Peyer's patch (tissue), 4 donors: ENCODE measurements at regions not wholly inside any gene's neighbourhood (a gene's known extent, or its start where the extent isn't known, plus 50 kb on each side); places are given as distances from the start of the nearest gene placed in this dataset.

Experiments
- DNase-seq, 3 donors: peaks; one replicate each; pipeline ENCODE4 v3.0.0-alpha.2; 2017 to 2019
- H3K27ac ChIP-seq, 4 donors: fragments of 200-600 bp; sonication (generic); one replicate each; pipeline ENCODE4 v1.5.1; 2016 to 2019
- H3K27me3 ChIP-seq, 2 donors: fragments of 200-600 bp; sonication (generic); one replicate each; pipeline ENCODE4 v1.5.1; 2019
- H3K36me3 ChIP-seq, 3 donors: fragments of 200-600 bp; sonication (generic); one replicate each; pipeline ENCODE4 v1.5.1; 2016 to 2019
- H3K4me1 ChIP-seq, 4 donors: fragments of 200-600 bp; sonication (generic); one replicate each; pipeline ENCODE4 v1.5.1; 2016 to 2019
- H3K4me3 ChIP-seq, 4 donors: fragments of 200-600 bp; sonication (generic); 1 replicate in 3 of 4; 2 replicates in 1 of 4; pipeline ENCODE4 v1.5.1; 2016 to 2019; ENCODE audit warnings: mild to moderate bottlenecking in 1 of 4
- H3K9me3 ChIP-seq, 4 donors: fragments of 200-600 bp; sonication (generic); one replicate each; pipeline ENCODE4 v1.5.1; 2016 to 2019; ENCODE audit warnings: mild to moderate bottlenecking in 1 of 4
- POLR2A ChIP-seq, 2 donors: fragments of 450-650 bp; IDR thresholded peaks; one replicate each; pipeline ENCODE4 v1.5.1; 2017; ENCODE audit warnings: antibody characterized with exemption in 2 of 2, mild to moderate bottlenecking in 2 of 2, moderate library complexity in 2 of 2
- TF ChIP-seq, protein P1 (sequence below), 6 experiments: fragments of 450-650 bp in 4 of 6; fragments of 200-600 bp in 2 of 6; sonication (generic) in 1 of 6; IDR thresholded peaks; one replicate each; pipeline ENCODE4 v1.5.1; 2017 to 2019; ENCODE audit warnings: antibody characterized with exemption in 6 of 6, mild to moderate bottlenecking in 3 of 6, moderate library complexity in 1 of 6

DNA sequence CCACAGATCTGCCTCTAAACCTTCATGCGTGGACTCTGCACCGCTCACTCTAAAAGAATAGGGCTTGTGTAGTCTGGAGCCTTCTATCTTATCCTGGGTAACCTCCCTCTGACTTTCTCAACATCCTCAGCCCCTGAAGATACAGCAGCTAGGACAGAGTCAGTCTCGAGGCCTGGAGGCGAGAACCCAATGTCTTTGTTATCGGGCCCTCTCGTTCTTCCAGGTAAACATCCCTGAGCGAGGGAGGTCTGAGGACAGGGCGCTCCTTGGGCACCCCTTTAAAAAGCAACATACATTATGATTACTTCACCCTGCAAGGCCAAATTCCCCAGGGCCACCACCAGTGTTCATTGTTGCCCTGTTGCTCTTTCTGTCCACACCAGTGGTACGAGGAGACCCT lies 75.4 kb upstream of the PRNP start:
- H3K4me1 ChIP-seq: no peaks in the 10 kb centered on the region
- H3K9me3 ChIP-seq: no peaks in the 10 kb centered on the region
- no peaks in the 10 kb centered on the region for H3K27me3 ChIP-seq
- H3K36me3 ChIP-seq: no peaks in the 10 kb centered on the region
- H3K27ac ChIP-seq: no peak overlapping the region
- no peak for TF ChIP-seq POLR2A (IDR thresholded peaks at IDR 0.05)
- TF ChIP-seq, protein P1, sequence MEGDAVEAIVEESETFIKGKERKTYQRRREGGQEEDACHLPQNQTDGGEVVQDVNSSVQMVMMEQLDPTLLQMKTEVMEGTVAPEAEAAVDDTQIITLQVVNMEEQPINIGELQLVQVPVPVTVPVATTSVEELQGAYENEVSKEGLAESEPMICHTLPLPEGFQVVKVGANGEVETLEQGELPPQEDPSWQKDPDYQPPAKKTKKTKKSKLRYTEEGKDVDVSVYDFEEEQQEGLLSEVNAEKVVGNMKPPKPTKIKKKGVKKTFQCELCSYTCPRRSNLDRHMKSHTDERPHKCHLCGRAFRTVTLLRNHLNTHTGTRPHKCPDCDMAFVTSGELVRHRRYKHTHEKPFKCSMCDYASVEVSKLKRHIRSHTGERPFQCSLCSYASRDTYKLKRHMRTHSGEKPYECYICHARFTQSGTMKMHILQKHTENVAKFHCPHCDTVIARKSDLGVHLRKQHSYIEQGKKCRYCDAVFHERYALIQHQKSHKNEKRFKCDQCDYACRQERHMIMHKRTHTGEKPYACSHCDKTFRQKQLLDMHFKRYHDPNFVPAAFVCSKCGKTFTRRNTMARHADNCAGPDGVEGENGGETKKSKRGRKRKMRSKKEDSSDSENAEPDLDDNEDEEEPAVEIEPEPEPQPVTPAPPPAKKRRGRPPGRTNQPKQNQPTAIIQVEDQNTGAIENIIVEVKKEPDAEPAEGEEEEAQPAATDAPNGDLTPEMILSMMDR (IDR thresholded peaks at IDR 0.05): no peak
- no peak overlapping the region for H3K4me3 ChIP-seq
- DNase-seq: no peak

DNA sequence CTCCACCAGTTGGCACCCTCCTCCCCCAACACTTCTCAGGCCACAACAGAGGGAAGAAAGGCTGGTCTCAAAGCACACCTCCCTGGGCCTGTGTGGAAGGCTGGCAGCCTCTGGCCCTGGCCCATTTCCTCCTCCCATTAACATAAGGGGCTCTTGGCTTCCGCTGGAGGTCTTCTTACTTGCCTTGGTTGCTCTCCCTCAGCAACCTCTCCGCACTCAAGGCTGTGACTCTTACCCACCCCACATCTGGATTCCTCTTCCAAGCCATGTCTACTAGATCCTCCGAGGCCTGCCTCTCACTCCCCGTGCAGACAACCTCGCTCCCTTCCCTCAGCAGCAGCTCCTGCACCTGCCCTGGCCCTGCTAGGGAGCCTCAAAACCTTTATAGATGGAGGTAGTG lies 76.7 kb upstream of the PRNP start:
- Histone ChIP-seq H3K9me3 (no peaks in the 10 kb centered on the region), H3K36me3 (no peaks in the 10 kb centered on the region), H3K27me3 (no peaks in the 10 kb centered on the region), H3K4me1 (peaks cover 0 to 2% (median 0%) of the 10 kb centered on the region in 4 donors), H3K4me3 (no peak overlapping the region), H3K27ac (no peak overlapping the region)
- no peak for DNase-seq
- TF ChIP-seq, protein P1 (IDR thresholded peaks at IDR 0.05): no peak
- TF ChIP-seq POLR2A (IDR thresholded peaks at IDR 0.05): no peak

DNA sequence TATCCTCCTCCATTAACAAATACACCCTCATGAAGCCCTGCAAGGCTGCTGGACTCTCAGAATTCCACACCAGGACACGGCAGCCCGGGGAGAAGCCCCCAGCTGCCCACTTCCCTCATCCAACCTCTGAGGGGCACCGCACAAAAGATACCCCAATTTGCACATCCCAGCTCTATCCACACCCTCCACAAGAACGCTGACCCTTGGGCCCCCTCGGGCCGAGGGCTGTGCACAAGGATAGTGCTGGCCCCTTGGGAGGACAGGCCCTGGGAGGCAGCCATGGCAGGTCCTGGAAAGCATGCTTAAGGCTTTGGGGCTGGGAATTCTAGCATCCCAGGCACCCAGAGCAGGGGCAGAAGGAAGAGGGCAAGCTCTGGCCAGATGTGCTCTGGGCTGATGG lies 77.4 kb upstream of the PRNP start:
- Histone ChIP-seq H3K36me3 (no peaks in the 10 kb centered on the region), H3K27ac (no peak overlapping the region), H3K4me3 (no peak overlapping the region), H3K9me3 (no peaks in the 10 kb centered on the region), H3K4me1 (peaks cover 0 to 8% (median 0%) of the 10 kb centered on the region in 4 donors), H3K27me3 (no peaks in the 10 kb centered on the region)
- no peak for DNase-seq
- TF ChIP-seq POLR2A (IDR thresholded peaks at IDR 0.05): no peak
- TF ChIP-seq, protein P1 (IDR thresholded peaks at IDR 0.05): no peak

DNA sequence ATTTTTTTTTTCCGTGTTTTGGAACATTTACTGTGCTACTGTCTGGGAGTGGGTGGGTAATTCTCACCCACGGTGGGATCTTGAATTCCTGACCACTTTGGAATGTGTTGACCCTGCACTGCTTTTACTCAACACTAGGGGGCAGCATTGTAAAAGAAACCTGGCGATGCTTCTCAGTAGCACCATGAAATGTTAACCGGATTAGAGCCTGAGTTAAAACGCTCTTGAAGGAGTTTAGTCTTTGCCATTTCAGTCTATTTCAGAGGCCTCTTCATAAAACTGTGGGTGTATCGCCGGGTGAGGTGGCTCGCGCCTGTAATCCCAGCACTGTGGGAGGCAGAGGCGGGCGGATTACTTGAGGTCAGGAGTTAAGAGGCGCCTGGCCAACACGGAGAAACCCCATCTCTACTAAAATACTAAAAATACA lies 79.0 kb upstream of the PRNP start:
- Histone ChIP-seq H3K4me1 (peaks cover 0 to 9% (median 0%) of the 10 kb centered on the region in 4 donors), H3K27me3 (no peaks in the 10 kb centered on the region), H3K36me3 (no peaks in the 10 kb centered on the region), H3K4me3 (no peak overlapping the region), H3K9me3 (no peaks in the 10 kb centered on the region), H3K27ac (no peak overlapping the region)
- TF ChIP-seq, protein P1 (IDR thresholded peaks at IDR 0.05): peak; percentile 88 to 99 (median 95)
- no peak for TF ChIP-seq POLR2A (IDR thresholded peaks at IDR 0.05)
- DNase-seq: peak in 2 of 3 donors; percentile 56 to 79

DNA sequence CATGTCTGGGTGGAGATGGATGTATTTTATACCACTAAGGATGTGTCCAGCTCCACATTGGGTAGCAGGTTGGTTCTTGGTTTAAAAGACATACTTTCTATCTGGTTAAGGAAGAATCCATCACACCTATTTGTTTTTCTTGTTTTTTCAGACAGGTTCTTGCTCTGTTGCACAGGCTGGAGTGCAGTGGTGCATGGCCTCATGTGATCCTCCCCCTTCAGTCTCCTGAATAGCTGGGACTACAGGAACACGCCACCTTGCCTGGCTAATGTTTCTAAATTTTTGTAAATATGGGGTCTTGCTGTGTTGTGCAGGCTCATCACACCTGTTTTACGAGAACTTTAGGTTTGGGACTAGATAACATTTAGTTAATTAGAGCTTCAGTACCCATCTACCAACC lies 80.2 kb upstream of the PRNP start:
- Histone ChIP-seq H3K27ac (no peak overlapping the region), H3K36me3 (no peaks in the 10 kb centered on the region), H3K4me3 (no peak overlapping the region), H3K27me3 (no peaks in the 10 kb centered on the region), H3K4me1 (peaks cover 0 to 9% (median 0%) of the 10 kb centered on the region in 4 donors), H3K9me3 (no peaks in the 10 kb centered on the region)
- DNase-seq: no peak
- TF ChIP-seq POLR2A (IDR thresholded peaks at IDR 0.05): no peak
- TF ChIP-seq, protein P1 (IDR thresholded peaks at IDR 0.05): no peak

DNA sequence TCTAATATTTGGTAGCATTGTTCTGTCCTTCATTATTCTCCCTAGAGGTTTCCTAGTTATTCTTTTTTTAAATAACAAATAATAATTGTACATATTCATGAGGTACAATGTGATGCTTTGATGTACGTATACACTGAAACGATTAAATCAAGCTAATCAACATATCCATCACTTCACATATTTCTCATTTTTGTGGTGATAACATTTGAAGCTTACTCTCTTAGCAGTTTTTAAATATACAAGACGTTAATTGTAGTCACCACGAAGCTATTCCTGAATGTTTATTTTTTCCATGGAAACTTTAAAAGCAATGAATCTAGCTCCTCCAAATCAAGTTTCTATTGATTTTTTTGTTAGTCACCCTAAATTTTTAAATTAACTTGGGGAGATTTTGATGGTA lies 81.1 kb upstream of the PRNP start:
- no peaks in the 10 kb centered on the region for H3K27me3 ChIP-seq
- no peak overlapping the region for H3K27ac ChIP-seq

More for the DNA sequence above, 81.1 kb upstream of the PRNP start:
- no peak for TF ChIP-seq POLR2A (IDR thresholded peaks at IDR 0.05)
- TF ChIP-seq, protein P1 (IDR thresholded peaks at IDR 0.05): no peak
- H3K36me3 ChIP-seq: no peaks in the 10 kb centered on the region
- DNase-seq: no peak
- no peaks in the 10 kb centered on the region for H3K9me3 ChIP-seq
- H3K4me3 ChIP-seq: no peak overlapping the region
- H3K4me1 ChIP-seq: peaks cover 0 to 9% (median 0%) of the 10 kb centered on the region in 4 donors
